LNCAP (cell line): ENCODE measurements at regions not wholly inside any gene's neighbourhood (a gene's known extent, or its start where the extent isn't known, plus 50 kb on each side); places are given as distances from the start of the nearest gene placed in this dataset.

Experiments used
- TF ChIP-seq, protein P1 (sequence below): fragments of 450-650 bp; IDR thresholded peaks from 2 replicates; pipeline ENCODE4 v1.5.1; 2017; ENCODE audit warnings: mild to moderate bottlenecking

GRCh38 chr9:88746029-88746742, 211.2 kb downstream of the NXNL2 start:
- TF ChIP-seq, protein P1, sequence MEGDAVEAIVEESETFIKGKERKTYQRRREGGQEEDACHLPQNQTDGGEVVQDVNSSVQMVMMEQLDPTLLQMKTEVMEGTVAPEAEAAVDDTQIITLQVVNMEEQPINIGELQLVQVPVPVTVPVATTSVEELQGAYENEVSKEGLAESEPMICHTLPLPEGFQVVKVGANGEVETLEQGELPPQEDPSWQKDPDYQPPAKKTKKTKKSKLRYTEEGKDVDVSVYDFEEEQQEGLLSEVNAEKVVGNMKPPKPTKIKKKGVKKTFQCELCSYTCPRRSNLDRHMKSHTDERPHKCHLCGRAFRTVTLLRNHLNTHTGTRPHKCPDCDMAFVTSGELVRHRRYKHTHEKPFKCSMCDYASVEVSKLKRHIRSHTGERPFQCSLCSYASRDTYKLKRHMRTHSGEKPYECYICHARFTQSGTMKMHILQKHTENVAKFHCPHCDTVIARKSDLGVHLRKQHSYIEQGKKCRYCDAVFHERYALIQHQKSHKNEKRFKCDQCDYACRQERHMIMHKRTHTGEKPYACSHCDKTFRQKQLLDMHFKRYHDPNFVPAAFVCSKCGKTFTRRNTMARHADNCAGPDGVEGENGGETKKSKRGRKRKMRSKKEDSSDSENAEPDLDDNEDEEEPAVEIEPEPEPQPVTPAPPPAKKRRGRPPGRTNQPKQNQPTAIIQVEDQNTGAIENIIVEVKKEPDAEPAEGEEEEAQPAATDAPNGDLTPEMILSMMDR = no peak

GRCh38 chr9:88746743-88747398, 211.9 kb downstream of the NXNL2 start:
- TF ChIP-seq, protein P1 = no peak

DNA sequence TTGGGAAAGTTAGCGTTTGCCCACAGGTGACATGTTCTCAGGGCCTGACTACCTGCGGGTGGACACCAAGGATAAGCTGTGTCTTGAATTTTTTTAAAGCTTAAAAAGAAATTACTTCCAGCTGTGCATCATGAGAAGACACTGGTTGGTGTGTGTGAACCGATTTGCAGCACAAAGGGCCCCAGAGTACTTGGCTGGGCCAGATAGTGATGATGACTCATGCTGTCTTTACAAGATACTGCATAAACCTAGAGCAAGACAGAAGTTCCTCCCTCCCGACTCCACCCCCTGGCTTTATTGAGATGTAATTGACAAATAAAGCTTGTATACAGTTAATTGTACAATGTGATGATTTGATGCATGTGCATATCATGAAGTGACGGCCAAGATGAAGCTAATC, 212.8 kb downstream of the NXNL2 start:
- TF ChIP-seq, protein P1 = no peak

GRCh38 chr9:88748566-88749261, 213.7 kb downstream of the NXNL2 start:
- TF ChIP-seq, protein P1 = no peak

DNA sequence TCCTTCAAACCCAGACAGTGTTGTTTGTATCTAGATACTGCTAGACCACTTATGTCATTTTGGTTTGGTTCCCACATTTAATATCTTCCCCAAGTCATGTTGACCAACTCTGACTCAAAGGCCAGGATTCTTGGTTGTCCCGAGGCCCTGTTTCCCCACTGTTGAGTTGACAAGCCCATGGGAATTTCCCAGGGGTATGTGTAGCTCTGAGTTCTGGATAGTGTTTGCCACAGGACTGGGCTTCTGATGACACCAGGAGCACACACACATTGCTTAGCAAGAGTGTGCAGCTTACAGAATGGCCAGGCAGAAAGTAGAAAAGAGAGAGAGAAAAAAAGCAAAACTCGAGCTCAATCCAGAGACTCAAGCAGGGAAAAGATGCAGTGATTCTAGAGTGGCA, 214.4 kb downstream of the NXNL2 start:
- TF ChIP-seq, protein P1 = no peak

DNA sequence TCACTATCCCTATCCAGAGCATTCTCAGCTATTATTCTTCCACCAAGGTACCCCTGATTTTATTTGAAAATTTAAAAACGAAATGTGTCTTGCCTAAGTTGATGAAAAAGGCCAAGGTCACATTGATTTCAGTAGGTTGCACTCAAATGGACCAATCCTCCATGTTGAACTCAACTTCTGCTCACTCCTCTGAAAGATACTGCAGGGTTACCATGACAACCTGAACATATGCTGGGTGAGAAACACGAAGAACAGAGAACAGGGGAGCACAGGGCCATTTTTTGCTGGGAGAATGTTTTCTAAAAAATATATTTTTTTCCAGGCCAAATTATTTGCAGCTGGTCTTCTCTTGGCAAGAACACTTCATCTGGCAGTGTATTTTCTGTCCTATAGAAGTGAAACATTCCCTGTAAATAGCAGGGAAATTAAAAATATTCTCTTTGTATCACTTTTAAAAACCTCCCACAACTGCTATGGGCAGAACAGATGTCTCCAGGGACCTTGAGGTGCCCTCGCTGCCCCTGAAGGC, 215.9 kb downstream of the NXNL2 start:
- TF ChIP-seq, protein P1 = no peak

DNA sequence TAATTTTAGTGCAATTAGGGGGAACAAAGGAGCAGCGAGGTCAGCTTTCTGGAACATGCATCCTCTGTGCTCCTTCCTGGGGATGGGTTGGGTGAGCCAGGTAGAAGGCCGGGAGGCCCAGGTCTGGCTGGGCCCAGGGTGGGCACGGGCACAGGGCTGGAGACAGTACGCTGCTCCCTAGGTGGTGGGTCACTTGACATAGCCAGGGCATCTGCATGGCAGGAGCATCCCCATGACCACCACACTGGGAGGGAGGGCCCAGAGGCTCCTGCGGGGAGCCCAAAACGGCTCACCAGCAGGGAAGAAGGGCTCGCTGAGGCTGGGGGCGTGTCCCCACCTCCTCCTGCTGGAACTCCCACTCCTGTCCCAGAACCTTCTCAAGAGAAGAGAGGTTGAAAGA, 216.8 kb downstream of the NXNL2 start:
- TF ChIP-seq, protein P1 = no peak
